ENCODE measurements at regions not wholly inside any gene's neighbourhood (a gene's known extent, or its start where the extent isn't known, plus 50 kb on each side); places are given as distances from the start of the nearest gene placed in this dataset.

GRCh38 chr12:94795044-94795443 lies 144.7 kb upstream of the TMCC3 start:
- H3K4me3 ChIP-seq (ENCODE audit: low read depth, low read length): no peak overlapping the region
- DNase-seq (ENCODE audit: low read depth): no peak
- no peak for TF ChIP-seq CTCF (IDR thresholded peaks at IDR 0.05; ENCODE audit: control insufficient read depth, extremely low read depth, insufficient read depth)

GRCh38 chr12:94793191-94793595 lies 142.8 kb upstream of the TMCC3 start:
- TF ChIP-seq CTCF (IDR thresholded peaks at IDR 0.05; ENCODE audit: control insufficient read depth, extremely low read depth, insufficient read depth): no peak
- no peak overlapping the region for H3K4me3 ChIP-seq (ENCODE audit: low read depth, low read length)
- DNase-seq (ENCODE audit: low read depth): no peak

- TF ChIP-seq CTCF (IDR thresholded peaks at IDR 0.05; ENCODE audit: control insufficient read depth, extremely low read depth, insufficient read depth): no peak
- no peak overlapping the region for H3K4me3 ChIP-seq (ENCODE audit: low read depth, low read length)
- DNase-seq (ENCODE audit: low read depth): no peak
Observed at GRCh38 chr12:94792693-94793092, 142.3 kb upstream of the TMCC3 start.

GRCh38 chr12:94791933-94792332 lies 141.6 kb upstream of the TMCC3 start:
- no peak for DNase-seq (ENCODE audit: low read depth)
- H3K4me3 ChIP-seq (ENCODE audit: low read depth, low read length): no peak overlapping the region
- TF ChIP-seq CTCF (IDR thresholded peaks at IDR 0.05; ENCODE audit: control insufficient read depth, extremely low read depth, insufficient read depth): no peak

- H3K4me3 ChIP-seq (ENCODE audit: low read depth, low read length): no peak overlapping the region
- DNase-seq (ENCODE audit: low read depth): no peak
- TF ChIP-seq CTCF (IDR thresholded peaks at IDR 0.05; ENCODE audit: control insufficient read depth, extremely low read depth, insufficient read depth): no peak
Observed at GRCh38 chr12:94790825-94791224, 140.5 kb upstream of the TMCC3 start.

- DNase-seq (ENCODE audit: low read depth): no peak
- no peak for TF ChIP-seq CTCF (IDR thresholded peaks at IDR 0.05; ENCODE audit: control insufficient read depth, extremely low read depth, insufficient read depth)
- no peak overlapping the region for H3K4me3 ChIP-seq (ENCODE audit: low read depth, low read length)
Observed at GRCh38 chr12:94790370-94790769, 140.0 kb upstream of the TMCC3 start.

GRCh38 chr12:94789510-94790225 lies 139.3 kb upstream of the TMCC3 start:
- H3K4me3 ChIP-seq (ENCODE audit: low read depth, low read length): no peak overlapping the region
- DNase-seq (ENCODE audit: low read depth): no peak
- TF ChIP-seq CTCF (IDR thresholded peaks at IDR 0.05; ENCODE audit: control insufficient read depth, extremely low read depth, insufficient read depth): no peak
